Keratinocyte (primary cell): ENCODE measurements at regions not wholly inside any gene's neighbourhood (a gene's known extent, or its start where the extent isn't known, plus 50 kb on each side); places are given as distances from the start of the nearest gene placed in this dataset.

Experiments
- DNase-seq: peaks from one replicate; pipeline ENCODE4 v3.0.0-alpha.2; 2011; ENCODE audit warnings: low read depth, missing footprints, low spot score
- FAIRE-seq: peaks from 2 replicates; lab custom pipeline; 2011; peaks lifted over from hg19 to GRCh38; lab: Jason Lieb, UNC
- H2AFZ ChIP-seq: 2 replicates; pipeline ENCODE4 v1.6.0; 2012; ENCODE audit warnings: low read length, control low read depth, inconsistent platforms; ENCODE audit not compliant: control insufficient read depth
- H3K27ac ChIP-seq: 2 replicates; pipeline ENCODE4 v1.5.1; 2011; ENCODE audit warnings: low read length; ENCODE audit not compliant: control insufficient read depth, insufficient read depth
- H3K27me3 ChIP-seq: 3 replicates; pipeline ENCODE4 v1.6.0; 2011; ENCODE audit warnings: low read length; ENCODE audit not compliant: control insufficient read depth, insufficient read depth; ENCODE audit errors: extremely low read depth
- H3K36me3 ChIP-seq, 2 experiments: 2 replicates in 1 of 2; 3 replicates in 1 of 2; pipeline ENCODE4 v1.5.1; 2011; ENCODE audit warnings: low read length in 2 of 2, mild to moderate bottlenecking in 1 of 2; ENCODE audit not compliant: control insufficient read depth in 2 of 2, insufficient read depth in 2 of 2; ENCODE audit errors: extremely low read depth in 1 of 2
- H3K4me1 ChIP-seq: 3 replicates; pipeline ENCODE4 v1.5.1; 2011; ENCODE audit warnings: low read length; ENCODE audit not compliant: control insufficient read depth, insufficient read depth; ENCODE audit errors: extremely low read depth
- H3K4me2 ChIP-seq: 3 replicates; pipeline ENCODE4 v1.6.0; 2011; ENCODE audit warnings: low read depth, low read length; ENCODE audit not compliant: control insufficient read depth, insufficient read depth; ENCODE audit errors: extremely low read depth
- H3K4me3 ChIP-seq, 3 experiments: fragments of 200-600 bp in 1 of 3; sonication (generic) in 1 of 3; 2 replicates in 2 of 3; 3 replicates in 1 of 3; pipeline ENCODE4 v1.5.1; 2011 to 2016; ENCODE audit warnings: low read length in 3 of 3, mild to moderate bottlenecking in 3 of 3, control low read depth in 2 of 3, inconsistent platforms in 1 of 3, low read depth in 1 of 3, mixed read lengths in 1 of 3, mixed run types in 1 of 3, moderate library complexity in 1 of 3; ENCODE audit not compliant: control insufficient read depth in 2 of 3, insufficient read depth in 2 of 3; ENCODE audit errors: extremely low read depth in 1 of 3
- H3K79me2 ChIP-seq: 2 replicates; pipeline ENCODE4 v1.6.0; 2012; ENCODE audit warnings: low read length; ENCODE audit not compliant: control insufficient read depth, insufficient read depth
- H3K9ac ChIP-seq: 3 replicates; pipeline ENCODE4 v1.6.0; 2011; ENCODE audit warnings: low read length; ENCODE audit not compliant: control insufficient read depth, insufficient read depth; ENCODE audit errors: extremely low read depth
- H3K9me1 ChIP-seq: 3 replicates; pipeline ENCODE4 v1.6.0; 2011; ENCODE audit warnings: low read length; ENCODE audit not compliant: control insufficient read depth, insufficient read depth; ENCODE audit errors: extremely low read depth
- H3K9me3 ChIP-seq: 2 replicates; pipeline ENCODE4 v1.5.1; 2012; ENCODE audit warnings: low read depth, low read length; ENCODE audit not compliant: control insufficient read depth
- H4K20me1 ChIP-seq: 3 replicates; pipeline ENCODE4 v1.6.0; 2011; ENCODE audit warnings: low read length; ENCODE audit not compliant: control insufficient read depth, insufficient read depth; ENCODE audit errors: extremely low read depth
- EZH2 ChIP-seq: IDR thresholded peaks from one replicate; pipeline ENCODE4 v1.6.1; 2012; ENCODE audit warnings: inconsistent platforms, mild to moderate bottlenecking, low read length, moderate library complexity
- dilution Hi-C: fragments of 300-500 bp; cut with MboI; formaldehyde crosslinking; loops from one replicate; pipeline ENCODE4 v1.7.0; 2020; ENCODE audit warnings: low sequenced_read_pairs; ENCODE audit not compliant: extremely low pct_ligation_motif_present
- TF ChIP-seq, protein P1 (sequence below), 3 experiments: IDR thresholded peaks in 1 of 3; conservative IDR thresholded peaks in 1 of 3; optimal IDR thresholded peaks in 1 of 3; 2 replicates in 2 of 3; 3 replicates in 1 of 3; pipeline versions ENCODE3 to v1.5.1; 2011; ENCODE audit warnings: low read length in 3 of 3, mild to moderate bottlenecking in 3 of 3, moderate library complexity in 2 of 3, control low read depth in 1 of 3, inconsistent platforms in 1 of 3; ENCODE audit not compliant: insufficient read depth in 2 of 3; ENCODE audit errors: extremely low read depth in 1 of 3

DNA sequence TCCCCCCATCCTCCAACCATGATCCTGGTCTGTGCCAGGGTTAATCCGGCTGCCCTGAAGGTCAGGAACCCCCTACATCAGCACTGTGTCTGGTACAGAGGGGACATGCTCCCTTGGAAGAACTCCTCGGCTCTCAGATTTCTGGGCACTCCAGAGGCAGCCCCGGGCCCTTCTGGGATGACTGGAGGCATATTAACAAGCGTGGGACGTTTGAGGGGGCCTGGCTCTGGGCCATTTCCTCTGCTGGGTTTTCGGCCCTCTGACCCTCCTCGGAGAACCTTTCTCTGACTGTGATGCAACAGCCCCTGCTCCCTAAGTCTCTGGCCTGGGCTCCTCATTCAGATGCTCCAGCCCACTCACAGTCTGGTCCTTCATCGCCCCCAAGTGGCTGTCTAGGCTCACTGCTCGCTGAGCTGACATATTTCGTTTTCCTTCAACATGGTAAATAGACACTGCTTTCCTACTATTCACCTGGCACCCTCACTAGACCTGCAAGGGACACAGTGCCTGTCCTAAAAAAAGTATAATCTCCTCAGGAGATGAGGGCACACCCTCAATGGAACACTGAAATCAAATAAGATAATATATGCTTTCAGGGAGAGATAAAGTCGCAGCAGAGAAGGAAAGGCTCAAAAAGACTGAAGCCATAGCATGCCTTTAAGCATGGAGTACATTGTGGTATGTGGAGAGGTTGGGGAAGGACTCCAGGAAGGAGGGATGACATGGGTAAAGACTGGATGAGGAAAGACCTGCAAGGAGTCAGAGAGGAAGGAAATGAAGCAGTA is 404.7 kb upstream of the TRPC7 start:
- Histone ChIP-seq H3K36me3 (no peaks in the 10 kb centered on the region), H3K9me3 (no peaks in the 10 kb centered on the region), H3K27me3 (no peaks in the 10 kb centered on the region), H3K9ac (no peak overlapping the region), H3K9me1 (no peaks in the 10 kb centered on the region), H3K79me2 (no peaks in the 10 kb centered on the region), H3K4me1 (no peaks in the 10 kb centered on the region), H3K4me3 (no peak overlapping the region), H3K4me2 (no peak overlapping the region), H3K27ac (no peak overlapping the region), H4K20me1 (no peaks in the 10 kb centered on the region), H2AFZ (no peak overlapping the region)
- FAIRE-seq: peak; percentile 9
- dilution Hi-C loops: no loop called here
- peak; percentile 1 for DNase-seq
- no peak for TF ChIP-seq EZH2
- TF ChIP-seq, protein P1, sequence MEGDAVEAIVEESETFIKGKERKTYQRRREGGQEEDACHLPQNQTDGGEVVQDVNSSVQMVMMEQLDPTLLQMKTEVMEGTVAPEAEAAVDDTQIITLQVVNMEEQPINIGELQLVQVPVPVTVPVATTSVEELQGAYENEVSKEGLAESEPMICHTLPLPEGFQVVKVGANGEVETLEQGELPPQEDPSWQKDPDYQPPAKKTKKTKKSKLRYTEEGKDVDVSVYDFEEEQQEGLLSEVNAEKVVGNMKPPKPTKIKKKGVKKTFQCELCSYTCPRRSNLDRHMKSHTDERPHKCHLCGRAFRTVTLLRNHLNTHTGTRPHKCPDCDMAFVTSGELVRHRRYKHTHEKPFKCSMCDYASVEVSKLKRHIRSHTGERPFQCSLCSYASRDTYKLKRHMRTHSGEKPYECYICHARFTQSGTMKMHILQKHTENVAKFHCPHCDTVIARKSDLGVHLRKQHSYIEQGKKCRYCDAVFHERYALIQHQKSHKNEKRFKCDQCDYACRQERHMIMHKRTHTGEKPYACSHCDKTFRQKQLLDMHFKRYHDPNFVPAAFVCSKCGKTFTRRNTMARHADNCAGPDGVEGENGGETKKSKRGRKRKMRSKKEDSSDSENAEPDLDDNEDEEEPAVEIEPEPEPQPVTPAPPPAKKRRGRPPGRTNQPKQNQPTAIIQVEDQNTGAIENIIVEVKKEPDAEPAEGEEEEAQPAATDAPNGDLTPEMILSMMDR (optimal IDR thresholded peaks at IDR 0.05 in 1 of 3, IDR thresholded peaks at IDR 0.05 in 1 of 3, conservative IDR thresholded peaks at IDR 0.05 in 1 of 3; ENCODE audit: extremely low read depth in 1 of 3, insufficient read depth in 2 of 3, low read length in 3 of 3): peak; percentile 84 to 88 (median 87)

DNA sequence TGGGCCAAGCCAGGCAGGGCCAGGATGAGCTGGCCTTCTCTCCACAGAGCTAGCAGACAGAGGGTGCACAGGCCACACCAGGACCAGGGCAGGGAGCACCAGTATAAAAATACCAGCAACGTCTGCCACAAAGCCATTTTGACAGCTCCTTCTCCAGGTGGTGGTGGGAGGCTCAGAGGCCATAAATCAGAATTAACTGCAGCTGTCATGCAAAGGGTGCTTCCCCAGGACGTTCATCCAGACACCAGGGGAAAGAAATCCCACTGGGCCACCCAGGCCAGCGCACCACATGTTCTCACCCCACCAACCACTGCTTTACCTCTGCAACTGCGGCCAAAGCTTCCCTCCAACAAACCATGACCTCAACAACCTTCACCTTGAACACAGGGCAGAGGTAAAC is 403.7 kb upstream of the TRPC7 start:
- H3K27ac ChIP-seq: no peak overlapping the region
- TF ChIP-seq, protein P1 (optimal IDR thresholded peaks at IDR 0.05 in 1 of 3, IDR thresholded peaks at IDR 0.05 in 1 of 3, conservative IDR thresholded peaks at IDR 0.05 in 1 of 3; ENCODE audit: extremely low read depth in 1 of 3, insufficient read depth in 2 of 3, low read length in 3 of 3): no peak
- TF ChIP-seq EZH2: no peak
- H3K4me2 ChIP-seq: no peak overlapping the region
- no peaks in the 10 kb centered on the region for H3K9me3 ChIP-seq
- dilution Hi-C loops: no loop called here
- H2AFZ ChIP-seq: no peak overlapping the region
- H3K9ac ChIP-seq: no peak overlapping the region
- no peaks in the 10 kb centered on the region for H3K9me1 ChIP-seq
- H3K36me3 ChIP-seq: no peaks in the 10 kb centered on the region
- H3K4me1 ChIP-seq: no peaks in the 10 kb centered on the region
- no peak overlapping the region for H3K4me3 ChIP-seq
- H4K20me1 ChIP-seq: no peaks in the 10 kb centered on the region
- FAIRE-seq (no peak), DNase-seq (no peak)
- no peaks in the 10 kb centered on the region for H3K79me2 ChIP-seq
- no peaks in the 10 kb centered on the region for H3K27me3 ChIP-seq
